NCI-H1092 treated with DMSO at 0.1 percent for 48 hours (cell line): ENCODE measurements at regions not wholly inside any gene's neighbourhood (a gene's known extent, or its start where the extent isn't known, plus 50 kb on each side); places are given as distances from the start of the nearest gene placed in this dataset.

ENCODE experiments used
- DNase-seq: peaks from one replicate; lab custom pipeline; 2025; lab: John Stamatoyannopoulos, UW

DNA sequence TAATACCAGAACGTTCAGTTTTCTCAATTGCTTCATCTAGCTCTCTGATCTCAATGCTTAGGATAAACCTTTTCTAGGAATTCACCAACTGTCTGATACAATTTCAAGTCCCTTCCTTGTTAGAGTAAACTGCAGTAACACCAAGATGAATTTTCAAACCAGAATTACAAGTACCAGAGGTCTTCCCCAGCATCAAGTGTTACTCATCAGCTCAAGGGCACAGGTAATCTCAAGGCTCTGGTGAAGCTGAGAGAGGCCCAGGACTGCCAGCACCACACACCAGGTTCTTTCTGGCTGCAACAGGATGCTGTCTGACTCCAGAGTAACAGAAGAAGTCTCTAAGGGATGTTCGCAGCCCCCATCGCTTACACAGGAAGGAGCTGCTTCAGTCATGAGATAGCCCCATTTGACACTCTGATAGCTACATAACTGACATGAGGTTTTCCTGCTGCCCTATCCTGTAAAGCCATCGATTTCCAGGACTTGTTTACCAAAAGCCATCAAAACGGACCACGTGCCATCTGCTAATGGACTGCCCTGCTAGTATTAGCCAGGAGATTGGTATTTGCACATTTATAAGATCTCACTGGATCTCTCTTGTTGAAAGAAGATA lies 549.4 kb downstream of the UTRN start:
- no peak for DNase-seq

DNA sequence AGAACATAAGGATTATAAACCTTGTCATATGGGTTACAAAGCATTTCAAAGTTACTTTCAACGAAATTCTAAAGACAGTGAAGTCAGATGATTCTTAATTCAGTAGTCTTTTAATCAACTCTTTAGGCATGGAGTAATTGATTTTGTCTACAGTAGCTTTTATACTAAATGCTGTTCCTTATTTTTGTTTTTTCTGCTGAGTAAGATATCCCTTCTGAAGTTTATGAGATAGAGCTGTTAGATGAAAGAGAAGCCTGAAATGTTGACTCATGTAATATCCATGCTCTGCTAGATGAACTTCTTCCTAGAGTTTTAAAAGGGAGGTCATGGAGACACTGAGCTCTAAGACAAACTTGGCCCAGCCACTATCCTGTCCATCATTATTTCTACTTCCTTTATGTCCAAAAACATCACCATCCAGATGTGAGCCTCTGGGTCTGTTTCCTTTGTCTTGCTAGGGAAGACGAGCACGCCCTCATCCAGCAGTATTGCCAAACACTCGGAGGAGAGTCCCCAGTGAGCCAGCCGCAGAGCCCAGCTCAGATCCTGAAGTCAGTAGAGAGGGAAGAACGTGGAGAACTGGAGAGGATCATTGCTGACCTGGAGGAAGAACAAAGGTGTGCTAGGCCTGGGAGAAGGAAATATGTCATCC lies 550.3 kb downstream of the UTRN start:
- DNase-seq = no peak

DNA sequence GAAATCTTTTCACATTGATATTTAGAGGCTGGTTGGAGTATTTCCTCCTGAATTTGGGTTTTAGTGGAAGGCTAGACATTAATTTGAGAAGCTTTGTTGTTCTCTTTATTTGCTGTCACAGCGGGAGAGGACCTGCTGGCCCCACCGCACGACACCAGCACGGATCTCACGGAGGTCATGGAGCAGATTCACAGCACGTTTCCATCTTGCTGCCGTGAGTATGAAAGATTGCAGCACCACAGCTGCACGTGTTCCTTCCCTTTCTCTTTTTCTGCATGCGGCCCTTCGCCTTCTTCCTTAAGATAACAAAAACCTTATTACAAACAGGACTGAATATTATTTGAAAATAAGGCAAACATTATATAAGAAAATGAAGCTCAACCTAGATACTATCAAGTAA lies 555.5 kb downstream of the UTRN start:
- peak; percentile 58 for DNase-seq

DNA sequence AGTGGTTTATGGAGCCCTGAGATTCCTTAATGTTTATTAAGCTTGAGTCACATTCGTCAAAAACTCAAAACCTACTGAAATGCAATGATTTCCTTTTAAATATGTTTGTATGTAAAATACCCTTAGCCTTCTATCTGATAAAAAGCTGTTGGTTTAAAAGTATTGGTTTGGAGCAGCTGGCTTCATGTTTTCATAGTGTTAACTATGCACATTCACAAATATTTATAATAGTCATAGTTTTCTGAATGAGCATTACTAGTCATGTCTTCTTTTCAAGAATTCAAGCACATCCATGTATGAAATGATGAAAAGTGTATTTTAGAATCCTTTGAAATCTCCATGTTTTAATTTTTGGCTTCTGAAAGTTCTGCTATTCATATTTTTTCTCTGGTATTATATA lies 558.6 kb downstream of the UTRN start:
- DNase-seq = no peak

DNA sequence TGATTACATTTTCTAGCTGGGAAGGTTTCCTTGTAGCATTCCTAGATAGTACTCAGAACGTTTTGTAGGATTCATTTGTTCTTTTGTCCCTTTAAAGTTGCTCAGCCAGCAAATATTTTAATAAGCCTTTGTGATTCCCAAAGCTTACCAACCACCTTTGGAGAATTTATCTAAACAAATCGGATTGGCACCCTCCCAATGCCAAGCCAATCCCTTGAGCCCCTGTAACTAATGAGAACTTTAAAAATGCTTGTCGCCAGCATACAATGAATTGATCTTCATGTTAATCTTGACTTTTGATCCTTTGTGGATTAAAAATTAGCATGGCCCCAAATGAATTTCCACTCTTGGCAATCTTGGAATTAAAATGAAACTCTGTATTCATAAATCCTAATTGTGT lies 559.5 kb downstream of the UTRN start:
- no peak for DNase-seq

DNA sequence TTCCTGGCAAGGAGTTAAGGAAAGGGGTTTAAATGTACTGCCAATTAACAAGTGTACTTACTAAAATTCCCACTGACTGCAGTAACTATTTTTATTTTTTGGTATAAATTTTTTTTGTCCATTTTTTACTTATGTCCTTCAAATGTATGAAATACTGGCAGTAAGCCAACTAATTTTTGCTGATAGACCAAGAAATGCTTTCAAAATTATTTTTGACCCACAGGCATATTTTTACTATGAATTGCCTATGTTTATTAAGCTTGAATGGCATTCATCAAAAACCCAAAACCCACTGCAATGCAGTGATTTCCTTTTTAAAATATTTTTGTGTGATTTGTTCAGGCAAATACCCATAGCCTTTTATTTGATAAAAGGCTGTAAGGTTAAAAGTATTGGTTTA lies 560.1 kb downstream of the UTRN start:
- DNase-seq = no peak

DNA sequence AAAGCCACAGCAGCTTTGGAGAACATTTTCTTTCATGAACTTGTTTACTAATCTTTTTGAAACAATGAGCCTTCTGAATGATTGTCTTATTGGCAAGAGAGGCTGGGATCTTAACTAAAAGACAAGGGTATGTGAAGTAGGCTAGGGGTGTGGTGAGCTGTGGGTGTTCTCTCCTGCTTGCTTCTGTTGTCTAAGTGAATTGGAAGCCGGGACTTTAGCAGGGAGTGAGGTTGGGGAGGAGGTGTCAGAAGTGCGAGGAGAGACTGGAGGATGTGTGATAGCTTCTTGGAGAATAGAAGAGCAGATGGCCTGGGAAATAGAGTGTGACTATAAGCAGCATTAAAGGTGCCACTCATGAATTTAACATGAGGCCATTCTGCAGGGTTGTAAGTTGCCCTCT lies 562.8 kb downstream of the UTRN start:
- no peak for DNase-seq

DNA sequence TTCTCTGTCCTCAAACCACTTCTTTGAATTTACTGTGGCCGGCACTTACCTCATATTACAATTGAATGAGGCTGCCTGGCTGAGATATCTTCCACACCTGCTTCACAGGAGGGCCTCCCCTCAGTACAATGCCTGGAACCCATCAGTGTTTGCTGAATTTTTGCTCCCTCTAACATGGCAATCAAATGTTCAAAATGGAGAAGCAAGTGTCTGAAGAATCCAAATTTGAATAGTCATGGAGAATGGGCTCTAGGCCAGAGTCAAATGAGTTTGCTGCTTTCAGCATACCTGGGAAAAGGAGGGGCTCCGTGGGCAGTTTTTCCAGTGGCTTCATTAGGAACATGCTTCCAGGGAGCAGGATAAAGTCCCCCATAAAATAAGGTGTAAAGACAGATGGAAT lies 564.8 kb downstream of the UTRN start:
- DNase-seq = no peak

DNA sequence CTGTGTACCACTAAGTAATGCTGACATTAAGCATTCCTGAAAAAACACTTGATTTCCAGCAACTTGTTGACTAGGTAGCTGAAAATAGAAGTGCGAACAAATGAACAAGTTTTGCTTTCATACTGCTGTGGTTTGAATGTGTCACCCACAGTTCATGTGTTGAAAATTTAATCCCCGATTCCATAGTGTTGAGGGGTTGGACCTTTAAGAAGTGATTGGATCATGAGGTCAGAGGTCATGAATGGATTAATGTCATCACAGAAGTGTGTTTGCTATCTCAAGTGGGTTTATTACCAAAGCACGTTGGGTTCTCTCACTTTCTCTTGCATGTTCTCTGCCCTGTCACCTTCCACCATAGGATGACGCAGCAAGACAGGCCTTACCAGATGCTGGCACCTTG lies 568.5 kb downstream of the UTRN start:
- DNase-seq = no peak

DNA sequence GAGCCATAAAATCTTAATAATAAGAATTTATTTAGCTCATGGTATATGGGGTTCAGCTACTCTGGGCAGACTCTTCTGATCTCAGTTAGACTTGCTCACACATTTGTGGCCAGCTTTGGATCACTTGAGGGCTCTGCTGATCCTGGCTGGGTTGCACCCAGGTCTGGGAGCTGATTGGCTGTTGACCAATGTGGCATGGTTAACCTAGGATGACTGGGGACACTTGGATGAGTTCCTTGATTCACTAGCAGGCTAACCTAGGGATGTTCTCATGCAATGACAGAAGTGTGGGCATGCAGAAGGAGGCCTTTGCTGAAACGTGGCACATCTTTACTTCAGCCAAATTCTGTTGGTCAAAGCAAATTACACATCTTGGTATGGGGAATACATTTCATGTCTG lies 569.5 kb downstream of the UTRN start:
- no peak for DNase-seq

DNA sequence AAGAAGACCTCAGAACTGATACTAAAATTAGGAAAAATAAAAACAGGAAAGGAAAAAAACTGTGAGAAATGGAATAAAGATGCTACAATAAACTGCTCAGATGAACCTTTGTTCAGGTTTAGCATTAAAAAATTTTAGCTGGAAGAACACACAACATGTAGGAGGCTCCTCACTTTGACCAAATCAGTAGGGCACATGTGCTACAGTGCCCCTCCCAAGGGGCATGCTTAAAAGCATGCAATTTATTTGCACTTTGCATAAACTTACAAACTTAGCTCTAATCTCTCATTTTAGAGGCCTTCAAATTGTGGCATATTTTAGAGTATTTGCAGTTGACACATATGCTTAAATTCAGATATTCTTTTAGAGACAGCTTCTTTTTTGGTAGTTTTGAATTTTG lies 570.2 kb downstream of the UTRN start:
- no peak for DNase-seq

DNA sequence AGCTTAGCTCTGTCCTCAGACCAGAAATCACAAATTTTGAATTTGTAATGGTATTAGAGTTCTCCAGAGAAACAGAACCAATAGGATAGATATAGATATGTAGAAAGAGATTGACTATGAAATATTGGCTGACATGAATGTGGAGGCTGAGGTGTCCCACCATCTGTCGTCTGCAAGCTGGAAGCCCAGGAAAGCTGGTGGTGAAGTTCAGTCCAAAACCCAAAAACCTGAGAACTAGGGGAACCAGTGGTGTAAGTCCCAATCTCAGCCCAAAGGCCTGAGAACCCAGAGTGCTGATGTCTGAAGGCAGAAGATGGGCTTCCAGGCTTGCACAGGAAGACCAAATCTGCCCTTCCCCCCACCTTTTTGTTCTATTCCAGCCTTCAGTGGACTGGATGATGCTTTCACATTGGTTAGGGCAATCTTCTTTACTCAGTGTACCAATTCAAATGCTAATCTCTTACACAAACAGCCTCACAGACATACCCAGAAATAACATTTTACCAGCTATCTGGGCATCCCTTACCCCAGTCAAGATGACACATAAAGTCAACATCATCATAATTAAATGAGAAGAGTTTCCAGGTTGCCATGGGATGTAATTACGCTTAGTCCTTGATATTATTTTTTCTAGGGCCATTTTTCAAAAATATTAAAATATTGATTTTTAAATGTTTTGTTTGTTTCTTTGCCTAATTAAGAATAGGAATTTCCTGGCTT lies 570.8 kb downstream of the UTRN start:
- DNase-seq = no peak

DNA sequence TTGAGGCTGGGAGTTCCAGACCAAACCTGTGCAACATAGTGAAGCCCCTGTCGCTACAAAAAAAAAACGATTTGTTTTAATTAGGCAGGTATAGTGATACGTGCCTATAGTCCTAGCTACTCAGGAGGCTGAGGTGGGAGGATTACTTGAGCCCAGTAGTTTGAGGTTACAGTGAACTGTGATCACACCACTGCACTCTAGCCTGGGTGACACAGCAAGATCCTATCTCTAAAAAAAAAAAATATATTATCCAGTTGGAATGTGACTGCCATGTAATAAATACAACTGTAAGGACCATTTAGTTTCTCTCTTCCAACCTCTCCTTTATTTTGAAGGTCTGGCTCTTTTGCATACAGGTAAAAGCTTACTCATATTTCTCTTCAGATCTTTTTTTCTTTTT lies 571.5 kb downstream of the UTRN start:
- DNase-seq = no peak

DNA sequence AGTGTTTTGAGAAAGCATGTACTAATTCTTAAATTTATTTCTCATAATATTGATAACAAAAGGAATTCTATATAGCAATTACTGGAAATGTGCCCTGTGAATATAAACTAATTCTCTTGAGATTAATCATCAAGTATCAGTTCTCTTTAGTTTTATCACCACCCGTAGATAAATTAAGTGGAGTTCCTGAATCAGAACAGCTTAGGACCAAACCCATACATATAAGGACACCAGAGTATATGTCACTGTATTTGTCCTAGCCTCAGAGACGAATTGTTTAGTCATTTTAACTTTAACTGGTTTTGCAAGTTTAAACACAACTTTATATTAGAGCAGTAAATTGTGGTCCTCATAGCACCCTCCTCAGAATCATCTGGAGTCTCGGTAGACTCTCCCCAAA lies 572.0 kb downstream of the UTRN start:
- DNase-seq = no peak

DNA sequence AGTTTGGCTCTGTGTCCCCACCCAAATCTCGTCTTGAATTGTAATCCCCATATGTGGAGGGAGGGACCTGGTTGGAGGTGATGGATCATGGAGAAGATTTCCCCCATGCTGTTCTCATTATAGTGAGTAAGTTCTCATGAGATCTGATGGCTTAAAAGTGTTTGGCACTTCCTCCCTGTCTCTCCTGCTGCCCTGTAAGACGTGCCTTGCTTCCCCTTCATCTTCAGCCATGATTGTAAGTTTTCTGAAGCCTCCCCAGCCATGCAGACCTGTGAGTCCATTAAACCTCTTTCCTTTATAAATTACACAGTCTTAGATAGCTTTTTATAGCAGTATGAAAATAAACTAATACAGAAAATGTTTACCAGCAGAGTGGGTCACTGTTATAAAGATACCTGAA lies 577.6 kb downstream of the UTRN start:
- DNase-seq = no peak

DNA sequence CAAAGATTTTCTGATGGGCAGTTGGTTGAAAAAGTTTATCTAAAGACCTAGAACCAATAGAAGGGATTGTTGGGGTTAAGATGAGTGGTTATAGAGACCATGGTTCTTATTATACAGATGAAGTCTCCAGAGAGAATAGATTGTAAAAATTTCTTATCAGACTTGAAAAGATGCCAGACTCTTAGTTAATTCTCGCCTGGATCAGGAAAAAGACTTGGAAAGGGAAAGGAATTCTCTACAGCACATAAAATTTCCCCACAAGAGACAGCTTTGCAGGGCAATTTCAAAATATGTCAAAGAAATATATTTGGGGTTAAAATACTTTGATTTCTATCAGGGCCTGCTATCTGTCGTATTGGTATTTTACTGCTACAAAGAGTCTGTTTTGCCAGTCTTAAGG lies 582.6 kb downstream of the UTRN start:
- DNase-seq = no peak

DNA sequence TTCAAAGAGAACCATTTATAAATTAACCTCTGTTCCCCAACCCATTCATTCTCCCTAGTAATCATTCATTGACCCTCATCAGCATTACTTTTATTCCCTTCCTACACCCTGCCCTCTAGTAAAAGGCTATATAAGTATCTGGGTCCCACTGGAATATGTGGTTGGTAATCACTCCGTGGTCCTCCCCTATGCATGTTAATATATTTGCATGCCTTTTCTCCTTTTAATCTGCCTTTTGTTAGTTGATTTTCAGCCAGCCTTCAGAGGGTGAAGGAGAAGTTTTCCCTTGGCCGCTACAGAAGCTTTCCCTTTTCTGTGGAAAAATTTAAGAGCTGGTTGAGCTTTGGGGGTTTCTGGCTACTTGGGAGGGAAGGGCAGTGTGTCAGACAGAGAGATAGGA lies 585.6 kb downstream of the UTRN start:
- DNase-seq = no peak

DNA sequence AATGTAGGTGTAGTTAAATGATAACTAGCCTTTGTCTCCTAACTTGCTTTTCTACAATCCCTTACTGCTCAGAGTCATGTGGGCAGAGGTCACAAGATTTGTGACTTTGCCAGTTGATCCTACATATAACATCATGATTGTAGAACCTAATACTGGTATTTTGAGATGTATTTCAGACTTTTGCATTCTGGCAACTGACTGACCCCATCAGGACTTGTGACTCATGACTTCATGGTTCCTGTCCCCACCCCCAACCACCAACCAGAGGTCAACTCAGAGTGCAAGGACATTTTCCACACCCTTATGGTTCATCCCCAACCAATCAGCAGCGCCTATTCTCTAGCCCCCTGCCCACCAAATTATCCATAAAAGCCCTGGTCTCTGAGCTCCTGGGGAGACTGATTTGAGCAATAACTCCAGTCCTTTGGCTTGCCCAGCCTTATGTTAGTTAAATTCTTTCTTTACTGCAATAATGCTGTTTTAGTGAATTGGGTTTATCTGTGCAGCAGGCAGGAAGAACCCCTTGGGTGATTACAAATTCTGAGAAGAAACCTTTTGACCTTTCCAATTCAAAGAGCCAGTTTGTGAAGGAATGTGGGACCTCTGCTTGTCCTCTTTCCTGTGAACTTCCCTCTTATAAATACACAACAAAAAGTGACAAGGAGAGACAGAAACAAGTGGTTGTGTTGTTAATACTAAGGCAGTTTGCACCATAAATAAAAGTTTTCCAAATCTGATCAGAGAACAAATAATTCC lies 588.7 kb downstream of the UTRN start:
- no peak for DNase-seq

DNA sequence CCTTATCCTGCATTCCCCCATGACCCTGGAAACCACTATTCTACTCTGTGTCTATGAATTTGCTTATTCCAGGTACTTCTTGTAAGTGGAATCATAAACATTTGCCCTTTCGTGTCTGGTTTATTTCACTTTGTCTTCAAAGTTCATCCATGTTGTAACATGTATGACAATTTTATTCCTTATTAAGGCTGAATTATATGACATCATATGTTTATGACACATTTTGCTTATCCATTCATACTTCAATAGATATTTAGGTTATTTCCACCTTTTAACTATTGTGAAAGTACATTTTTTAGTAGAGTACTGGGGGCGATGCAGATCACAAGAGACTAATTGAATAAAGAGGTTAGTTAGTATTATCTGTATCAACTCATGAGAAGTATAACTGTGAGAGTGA lies 591.6 kb downstream of the UTRN start:
- no peak for DNase-seq

DNA sequence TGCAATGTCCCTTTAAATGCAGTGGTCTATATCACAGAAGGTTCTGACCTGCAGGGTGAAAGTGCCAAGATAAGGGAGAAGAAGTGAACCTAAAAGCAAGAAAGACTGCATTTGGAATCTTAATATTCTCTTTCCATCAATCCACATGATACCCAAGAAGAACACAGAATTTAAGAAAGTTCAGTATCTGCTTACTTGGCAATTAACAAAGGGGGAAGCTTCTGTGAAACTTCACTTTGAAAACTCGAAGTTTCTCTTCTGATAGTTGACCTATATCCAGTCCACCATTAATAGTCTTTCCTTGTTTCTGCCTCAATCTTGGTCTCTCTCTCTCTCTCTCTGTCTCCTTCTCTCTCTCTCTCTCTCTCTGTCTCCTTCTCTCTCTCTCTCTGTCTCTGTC lies 592.0 kb downstream of the UTRN start:
- DNase-seq = no peak

DNA sequence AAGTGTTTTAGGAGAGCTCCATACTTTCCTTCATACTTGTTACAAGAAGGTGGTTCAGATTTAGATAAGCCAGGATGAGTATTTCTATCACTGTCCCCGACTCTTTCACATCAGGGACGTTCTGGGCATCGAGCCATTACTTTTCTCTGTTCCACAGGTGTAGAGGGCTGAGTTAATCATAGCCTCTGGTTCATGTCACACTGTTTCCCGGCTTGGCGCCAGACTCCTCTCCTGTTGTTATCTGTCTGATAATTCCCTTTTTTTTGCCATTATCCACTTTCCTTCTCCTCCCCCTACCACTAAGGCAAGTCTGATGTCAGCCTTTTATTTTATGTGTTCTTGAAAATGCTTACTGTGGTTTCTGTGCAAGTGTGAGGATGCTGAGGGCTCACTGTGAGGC lies 593.4 kb downstream of the UTRN start:
- peak; percentile 40 for DNase-seq

DNA sequence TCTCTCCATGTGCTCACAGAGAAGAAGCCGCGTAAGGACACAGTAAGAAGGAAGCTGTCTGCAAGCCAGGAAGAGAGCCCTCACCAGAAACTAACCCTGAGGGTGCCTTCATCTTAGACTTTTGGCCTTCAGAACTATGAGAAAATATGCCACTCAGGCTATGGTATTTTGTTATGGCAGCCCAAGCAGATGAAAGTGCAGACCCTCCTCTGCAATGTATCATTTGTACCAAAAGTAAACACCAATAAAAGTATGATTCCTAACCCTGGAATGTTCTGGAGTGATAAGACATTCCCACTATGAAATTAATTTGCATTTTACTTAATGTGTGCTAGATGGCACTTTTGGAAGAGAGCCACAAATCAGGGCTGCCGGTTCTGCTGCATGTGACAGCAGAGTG lies 594.3 kb downstream of the UTRN start:
- DNase-seq = no peak

DNA sequence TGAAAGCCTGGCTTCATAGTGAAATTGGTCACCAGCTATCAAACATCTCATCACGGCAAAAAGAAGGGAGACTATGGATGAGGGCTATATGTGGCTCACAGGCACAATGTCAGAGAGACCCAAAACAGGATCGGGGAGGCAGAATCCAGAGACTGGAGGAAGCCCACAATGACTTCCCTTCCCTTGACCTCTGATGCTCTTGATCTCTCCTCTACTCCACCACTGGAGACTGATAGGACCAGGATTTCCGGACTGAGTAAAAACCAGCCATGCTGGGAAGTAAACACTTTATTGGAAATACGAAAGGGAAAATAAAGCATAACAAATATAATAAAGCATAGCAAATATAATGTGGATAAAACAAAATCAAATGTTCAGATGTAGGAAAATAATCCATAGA lies 597.3 kb downstream of the UTRN start:
- no peak for DNase-seq
